ENCODE measurements at regions not wholly inside any gene's neighbourhood (a gene's known extent, or its start where the extent isn't known, plus 50 kb on each side); places are given as distances from the start of the nearest gene placed in this dataset.

- TF ChIP-seq EZH2phosphoT487 (conservative IDR thresholded peaks at IDR 0.05; ENCODE audit: low read length), result no peak
- TF ChIP-seq, protein P1, sequence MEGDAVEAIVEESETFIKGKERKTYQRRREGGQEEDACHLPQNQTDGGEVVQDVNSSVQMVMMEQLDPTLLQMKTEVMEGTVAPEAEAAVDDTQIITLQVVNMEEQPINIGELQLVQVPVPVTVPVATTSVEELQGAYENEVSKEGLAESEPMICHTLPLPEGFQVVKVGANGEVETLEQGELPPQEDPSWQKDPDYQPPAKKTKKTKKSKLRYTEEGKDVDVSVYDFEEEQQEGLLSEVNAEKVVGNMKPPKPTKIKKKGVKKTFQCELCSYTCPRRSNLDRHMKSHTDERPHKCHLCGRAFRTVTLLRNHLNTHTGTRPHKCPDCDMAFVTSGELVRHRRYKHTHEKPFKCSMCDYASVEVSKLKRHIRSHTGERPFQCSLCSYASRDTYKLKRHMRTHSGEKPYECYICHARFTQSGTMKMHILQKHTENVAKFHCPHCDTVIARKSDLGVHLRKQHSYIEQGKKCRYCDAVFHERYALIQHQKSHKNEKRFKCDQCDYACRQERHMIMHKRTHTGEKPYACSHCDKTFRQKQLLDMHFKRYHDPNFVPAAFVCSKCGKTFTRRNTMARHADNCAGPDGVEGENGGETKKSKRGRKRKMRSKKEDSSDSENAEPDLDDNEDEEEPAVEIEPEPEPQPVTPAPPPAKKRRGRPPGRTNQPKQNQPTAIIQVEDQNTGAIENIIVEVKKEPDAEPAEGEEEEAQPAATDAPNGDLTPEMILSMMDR (IDR thresholded peaks at IDR 0.05; ENCODE audit: insufficient read depth, low read length, poor library complexity, severe bottlenecking), result no peak
- Histone ChIP-seq H3K27me3 (ENCODE audit: low read length) (no peaks in the 10 kb centered on the region), H3K4me2 (ENCODE audit: low read depth, low read length, poor library complexity, severe bottlenecking) (no peak overlapping the region), H2AFZ (ENCODE audit: low read depth, low read length, severe bottlenecking) (no peak overlapping the region), H3K27ac (ENCODE audit: low read depth, low read length) (no peak overlapping the region), H3K4me3 (ENCODE audit: insufficient read depth, low read length, poor library complexity, severe bottlenecking) (no peak overlapping the region), H3F3A (ENCODE audit: insufficient read depth) (no peaks in the 10 kb centered on the region), H3K79me2 (ENCODE audit: insufficient read depth, low read length) (no peaks in the 10 kb centered on the region), H3K36me3 (ENCODE audit: low read length) (no peaks in the 10 kb centered on the region), H3K9me2 (replicated peaks; ENCODE audit: insufficient read depth, low read length) (no peaks in the 10 kb centered on the region), H3K9me3 (ENCODE audit: insufficient read depth, low read length) (no peaks in the 10 kb centered on the region), H4K20me1 (ENCODE audit: low read depth, low read length) (no peaks in the 10 kb centered on the region), H3K9ac (ENCODE audit: low read length) (no peak overlapping the region)
These were observed 63.7 kb upstream of the IFNG-AS1 start for GRCh38 chr12:67925552-67925951.

DNA sequence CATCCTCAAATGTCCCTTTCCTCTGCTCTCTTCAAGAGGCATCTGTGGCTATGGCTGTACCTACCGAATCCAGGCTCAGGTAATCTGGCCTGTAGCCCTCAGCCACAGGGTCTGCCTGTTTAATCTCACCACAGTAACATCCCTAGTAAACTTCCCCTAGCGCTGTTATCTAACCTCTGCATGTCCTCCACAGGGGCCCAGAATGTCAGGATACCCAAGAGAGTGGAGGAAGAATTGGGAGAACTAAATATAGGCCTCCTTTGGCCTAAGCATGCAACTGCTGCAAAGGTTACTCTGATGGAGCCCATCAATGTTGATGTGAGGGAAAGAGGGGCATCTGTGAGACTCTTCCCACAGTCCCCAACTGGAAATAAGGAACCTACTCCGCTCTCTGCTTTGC, 63.2 kb upstream of the IFNG-AS1 start:
- Histone ChIP-seq H3K27me3 (ENCODE audit: low read length) (no peaks in the 10 kb centered on the region), H3K36me3 (ENCODE audit: low read length) (no peaks in the 10 kb centered on the region), H3K9me3 (ENCODE audit: insufficient read depth, low read length) (no peaks in the 10 kb centered on the region), H3K79me2 (ENCODE audit: insufficient read depth, low read length) (no peaks in the 10 kb centered on the region), H2AFZ (ENCODE audit: low read depth, low read length, severe bottlenecking) (no peak overlapping the region), H3K4me3 (ENCODE audit: insufficient read depth, low read length, poor library complexity, severe bottlenecking) (no peak overlapping the region), H3K4me2 (ENCODE audit: low read depth, low read length, poor library complexity, severe bottlenecking) (no peak overlapping the region), H3K9me2 (replicated peaks; ENCODE audit: insufficient read depth, low read length) (no peaks in the 10 kb centered on the region), H3F3A (ENCODE audit: insufficient read depth) (no peaks in the 10 kb centered on the region), H4K20me1 (ENCODE audit: low read depth, low read length) (no peaks in the 10 kb centered on the region), H3K27ac (ENCODE audit: low read depth, low read length) (no peak overlapping the region), H3K9ac (ENCODE audit: low read length) (no peak overlapping the region)
- TF ChIP-seq, protein P1 (IDR thresholded peaks at IDR 0.05; ENCODE audit: insufficient read depth, low read length, poor library complexity, severe bottlenecking), result no peak
- TF ChIP-seq EZH2phosphoT487 (conservative IDR thresholded peaks at IDR 0.05; ENCODE audit: low read length), result no peak

- Histone ChIP-seq H3K27ac (ENCODE audit: low read depth, low read length) (no peak overlapping the region), H3K4me3 (ENCODE audit: insufficient read depth, low read length, poor library complexity, severe bottlenecking) (no peak overlapping the region), H3F3A (ENCODE audit: insufficient read depth) (no peaks in the 10 kb centered on the region), H3K9me3 (ENCODE audit: insufficient read depth, low read length) (no peaks in the 10 kb centered on the region), H3K79me2 (ENCODE audit: insufficient read depth, low read length) (no peaks in the 10 kb centered on the region), H3K4me2 (ENCODE audit: low read depth, low read length, poor library complexity, severe bottlenecking) (no peak overlapping the region), H3K9me2 (replicated peaks; ENCODE audit: insufficient read depth, low read length) (no peaks in the 10 kb centered on the region), H3K9ac (ENCODE audit: low read length) (no peak overlapping the region), H2AFZ (ENCODE audit: low read depth, low read length, severe bottlenecking) (no peak overlapping the region), H3K27me3 (ENCODE audit: low read length) (no peaks in the 10 kb centered on the region), H3K36me3 (ENCODE audit: low read length) (no peaks in the 10 kb centered on the region), H4K20me1 (ENCODE audit: low read depth, low read length) (no peaks in the 10 kb centered on the region)
- TF ChIP-seq EZH2phosphoT487 (conservative IDR thresholded peaks at IDR 0.05; ENCODE audit: low read length), result no peak
- TF ChIP-seq, protein P1 (IDR thresholded peaks at IDR 0.05; ENCODE audit: insufficient read depth, low read length, poor library complexity, severe bottlenecking), result no peak
These were observed 61.9 kb upstream of the IFNG-AS1 start for GRCh38 chr12:67927324-67927723.

Measured in SU-DHL-6 (cell line).